Endothelial cell of umbilical vein (primary cell): ENCODE measurements at regions not wholly inside any gene's neighbourhood (a gene's known extent, or its start where the extent isn't known, plus 50 kb on each side); places are given as distances from the start of the nearest gene placed in this dataset.

ENCODE experiments used
- BruUV-seq: library from RNA; stranded (reverse); fragments of 400-500 nt; replicated peaks from 2 replicates; lab custom pipeline; 2021; lab: Mats Ljungman, UMichigan
- CTCF ChIA-PET: fragments of 300-600, 350-600 bp; sonication (Branson Sonifier 250); formaldehyde crosslinking; loops from one replicate; lab custom pipeline; 2021; ENCODE audit warnings: antibody characterized with exemption, inconsistent platforms; lab: Charles Lee
- POLR2A ChIA-PET: fragments of 300-600, 350-600 bp; sonication (Branson Sonifier 250); formaldehyde crosslinking; loops from one replicate; lab custom pipeline; 2021; ENCODE audit warnings: antibody characterized with exemption, inconsistent platforms; lab: Charles Lee
- DNase-seq: peaks from one replicate; pipeline ENCODE4 v3.0.0-alpha.2; 2011; ENCODE audit warnings: low read depth, low spot score
- FAIRE-seq: peaks from 2 replicates; lab custom pipeline; 2011; peaks lifted over from hg19 to GRCh38; lab: Jason Lieb, UNC
- H2AFZ ChIP-seq: 2 replicates; pipeline ENCODE4 v1.6.0; 2012; ENCODE audit warnings: low read depth, low read length, control low read depth, inconsistent platforms
- H3K27ac ChIP-seq: 2 replicates; pipeline ENCODE4 v1.5.1; 2011; ENCODE audit warnings: low read depth, mild to moderate bottlenecking, control low read depth, low read length, moderate library complexity; ENCODE audit not compliant: insufficient read depth
- H3K27me3 ChIP-seq, 2 experiments: 2 replicates each; pipeline versions ENCODE4 v1.6.0 to v1.6.1; 2011; ENCODE audit warnings: low read length in 2 of 2, mixed read lengths in 1 of 2; ENCODE audit not compliant: control insufficient read depth in 2 of 2, insufficient read depth in 2 of 2
- H3K36me3 ChIP-seq, 2 experiments: 2 replicates in 1 of 2; 3 replicates in 1 of 2; pipeline ENCODE4 v1.5.1; 2011; ENCODE audit warnings: low read length in 2 of 2, mild to moderate bottlenecking in 1 of 2, moderate library complexity in 1 of 2; ENCODE audit not compliant: control insufficient read depth in 2 of 2, insufficient read depth in 2 of 2; ENCODE audit errors: extremely low read depth in 1 of 2
- H3K4me1 ChIP-seq: 3 replicates; pipeline ENCODE4 v1.5.1; 2011; ENCODE audit warnings: mild to moderate bottlenecking, low read length; ENCODE audit not compliant: control insufficient read depth, insufficient read depth; ENCODE audit errors: extremely low read depth
- H3K4me2 ChIP-seq: 2 replicates; pipeline ENCODE4 v1.6.1; 2011; ENCODE audit warnings: low read length, control low read depth, mixed read lengths; ENCODE audit not compliant: insufficient read depth
- H3K4me3 ChIP-seq, 3 experiments: fragments of 200-600 bp in 1 of 3; sonication (generic), shearing (Covaris generic) in 1 of 3; replicated peaks in 1 of 3; 2 replicates each; pipeline ENCODE4 v1.5.1; 2011 to 2016; ENCODE audit warnings: control low read depth in 3 of 3, low read length in 3 of 3, mild to moderate bottlenecking in 2 of 3, inconsistent platforms in 1 of 3, low read depth in 1 of 3, moderate library complexity in 1 of 3; ENCODE audit not compliant: insufficient read depth in 1 of 3
- H3K79me2 ChIP-seq: 2 replicates; pipeline ENCODE4 v1.6.0; 2012; ENCODE audit warnings: low read length, inconsistent platforms; ENCODE audit not compliant: control insufficient read depth, insufficient read depth
- H3K9ac ChIP-seq: replicated peaks from 2 replicates; pipeline ENCODE3; 2011; ENCODE audit warnings: low read length, control low read depth; ENCODE audit not compliant: insufficient read depth; ENCODE audit errors: extremely low read depth
- H3K9me1 ChIP-seq: replicated peaks from 3 replicates; pipeline ENCODE4 v1.6.0; 2011; ENCODE audit warnings: mild to moderate bottlenecking, low read length; ENCODE audit not compliant: control insufficient read depth, insufficient read depth; ENCODE audit errors: extremely low read depth
- H3K9me3 ChIP-seq: replicated peaks from 2 replicates; pipeline ENCODE4 v1.5.1; 2012; ENCODE audit warnings: low read length, inconsistent platforms; ENCODE audit not compliant: control insufficient read depth, insufficient read depth
- H4K20me1 ChIP-seq: replicated peaks from 2 replicates; pipeline ENCODE3; 2011; ENCODE audit warnings: mild to moderate bottlenecking, low read length; ENCODE audit not compliant: control insufficient read depth, insufficient read depth; ENCODE audit errors: extremely low read depth
- EZH2 ChIP-seq: IDR thresholded peaks from 2 replicates; pipeline ENCODE4 v1.6.1; 2012; ENCODE audit warnings: borderline replicate concordance, low read depth, mild to moderate bottlenecking, moderate library complexity, low read length, inconsistent platforms; ENCODE audit not compliant: severe bottlenecking
- FOS ChIP-seq: IDR thresholded peaks from 2 replicates; pipeline ENCODE4 v1.6.1; 2011; ENCODE audit warnings: mild to moderate bottlenecking, low read length, moderate library complexity, borderline replicate concordance; ENCODE audit not compliant: insufficient read depth
- GATA2 ChIP-seq: IDR thresholded peaks from 2 replicates; pipeline ENCODE4 v1.7.0; 2011; ENCODE audit warnings: low read depth, mild to moderate bottlenecking, moderate library complexity, mixed read lengths, low read length; ENCODE audit not compliant: insufficient read length, insufficient read depth
- JUN ChIP-seq: IDR thresholded peaks from 2 replicates; pipeline ENCODE4 v1.6.1; 2011; ENCODE audit warnings: borderline replicate concordance, low read depth; ENCODE audit not compliant: insufficient read length, insufficient read depth
- MAX ChIP-seq: IDR thresholded peaks from 2 replicates; pipeline ENCODE4 v1.6.1; 2011; ENCODE audit not compliant: insufficient read depth, insufficient read length
- MYC ChIP-seq: IDR thresholded peaks from one replicate; pipeline ENCODE4 v1.6.1; 2011; ENCODE audit warnings: mild to moderate bottlenecking, low read depth, low read length
- POLR2A ChIP-seq: IDR thresholded peaks from 2 replicates; pipeline ENCODE4 v1.6.1; 2012; ENCODE audit warnings: low read depth, mild to moderate bottlenecking, control low read depth, low read length
- POLR2AphosphoS5 ChIP-seq: IDR thresholded peaks from 2 replicates; pipeline ENCODE4 v1.6.1; 2012; ENCODE audit warnings: low read depth, mild to moderate bottlenecking, control low read depth, low read length, moderate library complexity; ENCODE audit not compliant: insufficient read depth
- dilution Hi-C: fragments of 300-500 bp; cut with MboI; formaldehyde crosslinking; loops from one replicate; pipeline ENCODE4 v1.15.0; 2019; ENCODE audit warnings: low sequenced_read_pairs; ENCODE audit not compliant: extremely low pct_ligation_motif_present
- intact Hi-C: fragments of 100-400 bp; cut with micrococcal nuclease; formaldehyde crosslinking; loops from one replicate; pipeline ENCODE4 v1.10.0; 2022
- TF ChIP-seq, protein P1 (sequence below), 2 donors: IDR thresholded peaks; 1 replicate in 1 of 2; 2 replicates in 1 of 2; pipeline ENCODE4 v1.5.1; 2011; ENCODE audit warnings: low read length in 2 of 2, mild to moderate bottlenecking in 2 of 2, moderate library complexity in 2 of 2, control low read depth in 1 of 2, inconsistent platforms in 1 of 2, low read depth in 1 of 2; ENCODE audit not compliant: insufficient read depth in 1 of 2; ENCODE audit errors: extremely low read depth in 1 of 2

DNA sequence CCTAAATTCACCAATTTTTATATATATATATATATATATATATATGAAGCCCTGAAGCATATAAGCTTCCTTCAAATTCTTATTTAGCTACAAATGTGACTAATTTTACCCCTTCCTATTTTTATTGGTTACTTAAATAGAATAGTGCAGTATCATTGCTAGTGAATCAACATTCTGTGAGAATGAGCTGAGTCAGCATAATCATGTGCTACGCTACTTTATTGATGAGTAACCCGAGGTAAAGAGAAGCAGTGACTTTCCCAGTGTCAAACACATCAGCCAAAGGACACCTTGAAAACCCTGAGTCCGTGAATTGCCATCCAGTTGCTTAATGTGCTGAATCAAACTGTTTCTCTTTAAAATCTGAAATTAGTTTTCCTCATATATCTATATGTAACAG, 546.2 kb downstream of the DMRTA1 start:
- BruUV-seq: no TSS peak
- POLR2A ChIA-PET: no interaction called here
- CTCF ChIA-PET: interaction anchor here (1.0 kb wide), 1 partner anchor 12 kb away, joined by 3 read pairs; no protein-coding TSS in a partner anchor

GRCh38 chr9:22997923-22998322, 551.3 kb downstream of the DMRTA1 start:
- Histone ChIP-seq H3K79me2 (no peaks in the 10 kb centered on the region), H3K4me3 (no peak overlapping the region), H3K36me3 (no peaks in the 10 kb centered on the region), H3K9me3 (peaks cover 2% of the 10 kb centered on the region), H3K4me1 (no peaks in the 10 kb centered on the region), H4K20me1 (no peaks in the 10 kb centered on the region), H3K9ac (no peak overlapping the region), H3K9me1 (no peaks in the 10 kb centered on the region), H3K27me3 (no peaks in the 10 kb centered on the region), H3K27ac (no peak overlapping the region), H3K4me2 (no peak overlapping the region), H2AFZ (no peak overlapping the region)
- FAIRE-seq (no peak), DNase-seq (no peak)
- POLR2A ChIA-PET: no interaction called here
- TF ChIP-seq FOS (no peak), MAX (no peak), MYC (no peak), GATA2 (no peak), EZH2 (no peak), JUN (no peak), POLR2A (no peak), POLR2AphosphoS5 (no peak)
- TF ChIP-seq, protein P1, sequence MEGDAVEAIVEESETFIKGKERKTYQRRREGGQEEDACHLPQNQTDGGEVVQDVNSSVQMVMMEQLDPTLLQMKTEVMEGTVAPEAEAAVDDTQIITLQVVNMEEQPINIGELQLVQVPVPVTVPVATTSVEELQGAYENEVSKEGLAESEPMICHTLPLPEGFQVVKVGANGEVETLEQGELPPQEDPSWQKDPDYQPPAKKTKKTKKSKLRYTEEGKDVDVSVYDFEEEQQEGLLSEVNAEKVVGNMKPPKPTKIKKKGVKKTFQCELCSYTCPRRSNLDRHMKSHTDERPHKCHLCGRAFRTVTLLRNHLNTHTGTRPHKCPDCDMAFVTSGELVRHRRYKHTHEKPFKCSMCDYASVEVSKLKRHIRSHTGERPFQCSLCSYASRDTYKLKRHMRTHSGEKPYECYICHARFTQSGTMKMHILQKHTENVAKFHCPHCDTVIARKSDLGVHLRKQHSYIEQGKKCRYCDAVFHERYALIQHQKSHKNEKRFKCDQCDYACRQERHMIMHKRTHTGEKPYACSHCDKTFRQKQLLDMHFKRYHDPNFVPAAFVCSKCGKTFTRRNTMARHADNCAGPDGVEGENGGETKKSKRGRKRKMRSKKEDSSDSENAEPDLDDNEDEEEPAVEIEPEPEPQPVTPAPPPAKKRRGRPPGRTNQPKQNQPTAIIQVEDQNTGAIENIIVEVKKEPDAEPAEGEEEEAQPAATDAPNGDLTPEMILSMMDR (IDR thresholded peaks at IDR 0.05; ENCODE audit: extremely low read depth in 1 of 2, insufficient read depth in 1 of 2, low read depth in 1 of 2, low read length in 2 of 2): no peak
- intact Hi-C loops: no loop called here
- CTCF ChIA-PET: no interaction called here
- no TSS peak for BruUV-seq
- dilution Hi-C loops: no loop called here

More for the DNA sequence above, 546.2 kb downstream of the DMRTA1 start:
- DNase-seq: no peak
- Histone ChIP-seq H3K79me2 (no peaks in the 10 kb centered on the region), H3K36me3 (no peaks in the 10 kb centered on the region), H3K27ac (no peak overlapping the region), H3K9ac (no peak overlapping the region), H3K27me3 (no peaks in the 10 kb centered on the region), H3K4me2 (no peak overlapping the region), H3K9me1 (no peaks in the 10 kb centered on the region), H3K4me1 (no peaks in the 10 kb centered on the region), H3K9me3 (peaks cover 2% of the 10 kb centered on the region), H3K4me3 (no peak overlapping the region), H4K20me1 (no peaks in the 10 kb centered on the region), H2AFZ (no peak overlapping the region)
- no peak for TF ChIP-seq MYC
- dilution Hi-C loops (no loop called here), intact Hi-C loops (no loop called here)
- no peak for FAIRE-seq
